ENCODE measurements at regions not wholly inside any gene's neighbourhood (a gene's known extent, or its start where the extent isn't known, plus 50 kb on each side); places are given as distances from the start of the nearest gene placed in this dataset.
"Not testable (repeated sequence)": the region's sequence is repeated elsewhere in the genome, so short reads cannot be mapped to it uniquely, and the experiment has no call there.

DNA sequence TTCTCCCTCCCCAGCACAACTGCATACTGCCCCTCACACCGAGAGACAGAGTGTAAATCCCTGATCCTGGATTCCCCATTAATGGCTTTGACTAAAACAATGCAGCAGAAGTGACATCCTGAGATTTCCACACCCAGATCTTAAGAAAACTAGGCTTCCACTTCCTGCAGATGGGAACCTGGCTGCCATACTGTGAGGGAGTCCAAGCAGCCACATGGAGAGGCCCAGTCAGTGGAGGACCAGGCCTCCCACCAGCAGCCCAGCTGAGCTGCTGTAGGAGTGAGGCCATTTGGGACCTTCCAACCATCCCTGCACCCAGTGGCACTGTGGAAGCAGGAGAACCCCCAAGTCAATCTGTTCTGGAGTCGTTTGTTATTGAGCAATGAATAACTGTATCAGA is 120.6 kb downstream of the CRYAA start:
- TF ChIP-seq, protein P1, sequence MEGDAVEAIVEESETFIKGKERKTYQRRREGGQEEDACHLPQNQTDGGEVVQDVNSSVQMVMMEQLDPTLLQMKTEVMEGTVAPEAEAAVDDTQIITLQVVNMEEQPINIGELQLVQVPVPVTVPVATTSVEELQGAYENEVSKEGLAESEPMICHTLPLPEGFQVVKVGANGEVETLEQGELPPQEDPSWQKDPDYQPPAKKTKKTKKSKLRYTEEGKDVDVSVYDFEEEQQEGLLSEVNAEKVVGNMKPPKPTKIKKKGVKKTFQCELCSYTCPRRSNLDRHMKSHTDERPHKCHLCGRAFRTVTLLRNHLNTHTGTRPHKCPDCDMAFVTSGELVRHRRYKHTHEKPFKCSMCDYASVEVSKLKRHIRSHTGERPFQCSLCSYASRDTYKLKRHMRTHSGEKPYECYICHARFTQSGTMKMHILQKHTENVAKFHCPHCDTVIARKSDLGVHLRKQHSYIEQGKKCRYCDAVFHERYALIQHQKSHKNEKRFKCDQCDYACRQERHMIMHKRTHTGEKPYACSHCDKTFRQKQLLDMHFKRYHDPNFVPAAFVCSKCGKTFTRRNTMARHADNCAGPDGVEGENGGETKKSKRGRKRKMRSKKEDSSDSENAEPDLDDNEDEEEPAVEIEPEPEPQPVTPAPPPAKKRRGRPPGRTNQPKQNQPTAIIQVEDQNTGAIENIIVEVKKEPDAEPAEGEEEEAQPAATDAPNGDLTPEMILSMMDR (IDR thresholded peaks at IDR 0.05; ENCODE audit: low read depth, low read length), result no peak
- no peak overlapping the region for H3K4me3 ChIP-seq (replicated peaks in 1 of 2; ENCODE audit: low read depth in 2 of 2, low read length in 2 of 2)
- DNase-seq (ENCODE audit: low read depth in 2 of 2), result no peak

DNA sequence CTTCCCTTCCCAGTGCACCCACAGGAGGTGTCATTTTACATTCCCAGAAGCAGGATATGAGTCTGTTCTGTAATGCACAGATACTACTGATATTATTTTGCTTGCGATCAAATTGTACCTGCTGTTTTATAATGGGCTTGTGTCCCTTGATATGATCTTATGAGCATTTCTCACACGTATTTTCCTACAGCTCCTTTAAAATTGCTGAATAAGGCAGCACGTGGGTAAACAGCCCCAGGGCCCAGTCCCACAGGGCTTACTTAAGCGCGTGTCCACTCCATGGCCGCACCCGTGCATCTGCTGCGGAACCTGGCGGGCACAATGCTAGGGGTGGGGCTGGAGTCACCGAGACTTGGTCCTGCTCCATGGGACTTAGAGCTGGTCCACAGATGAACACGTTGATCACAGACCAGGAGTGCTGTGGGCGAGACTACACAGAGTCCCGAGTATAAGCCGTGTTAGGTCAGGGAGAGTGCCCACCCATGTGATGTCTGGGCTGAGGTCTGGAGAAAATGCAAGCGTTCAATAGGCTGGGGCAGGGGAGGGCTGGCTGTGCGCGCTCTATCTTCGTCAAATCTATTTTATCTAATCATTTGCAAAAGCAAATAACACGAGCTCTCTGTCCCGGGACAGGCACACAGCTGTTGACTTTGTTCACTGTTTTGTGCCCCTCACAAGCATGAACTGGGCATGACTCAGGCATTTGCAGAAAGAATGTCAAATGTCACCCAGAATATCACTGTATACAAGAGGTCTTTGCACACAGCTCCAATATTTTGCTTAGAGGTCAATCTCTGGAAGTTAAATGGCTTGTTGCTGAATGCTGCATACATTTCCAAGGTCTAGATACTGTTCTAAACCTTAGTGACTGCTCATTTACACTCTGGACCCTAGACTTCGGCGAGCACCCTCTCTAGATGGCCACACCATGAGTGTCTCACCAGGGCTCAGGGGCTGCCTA is 119.3 kb downstream of the CRYAA start:
- DNase-seq (ENCODE audit: low read depth in 2 of 2), result no peak
- TF ChIP-seq, protein P1 (IDR thresholded peaks at IDR 0.05; ENCODE audit: low read depth, low read length), result no peak
- no peak overlapping the region for H3K4me3 ChIP-seq (replicated peaks in 1 of 2; ENCODE audit: low read depth in 2 of 2, low read length in 2 of 2)

DNA sequence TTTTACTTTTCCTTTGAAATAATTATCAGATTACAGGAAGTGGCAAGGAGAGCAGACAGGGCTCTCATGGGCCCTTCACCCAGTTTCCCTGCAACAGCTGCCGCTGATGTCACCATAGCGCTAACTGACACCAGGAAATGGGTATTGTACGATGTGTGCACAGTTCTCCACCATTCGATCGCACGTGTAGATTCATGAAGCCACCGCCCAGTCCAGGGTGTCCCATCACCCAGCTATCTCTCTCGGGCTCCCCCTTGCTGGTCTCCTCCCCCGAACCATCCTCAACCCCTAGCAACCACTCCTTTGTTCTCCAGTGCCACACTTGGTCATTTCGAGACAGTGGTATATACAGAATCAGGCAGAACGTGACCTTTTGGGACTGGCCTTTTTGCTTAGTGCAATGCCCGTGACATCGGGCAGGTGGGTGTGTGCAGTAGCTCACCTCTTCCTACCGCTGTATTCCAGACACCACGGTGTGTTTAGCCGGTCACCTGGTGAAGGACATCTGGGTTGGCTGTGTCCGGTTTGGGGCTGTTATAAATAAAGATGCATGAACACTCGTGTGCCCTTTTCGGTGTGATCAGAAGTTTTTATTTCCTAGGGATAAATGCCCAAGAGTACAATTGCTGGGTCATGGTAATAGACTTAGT is 118.4 kb downstream of the CRYAA start:
- DNase-seq (ENCODE audit: low read depth in 2 of 2), result no peak
- no peak overlapping the region for H3K4me3 ChIP-seq (replicated peaks in 1 of 2; ENCODE audit: low read depth in 2 of 2, low read length in 2 of 2)
- TF ChIP-seq, protein P1 (IDR thresholded peaks at IDR 0.05; ENCODE audit: low read depth, low read length), result no peak

DNA sequence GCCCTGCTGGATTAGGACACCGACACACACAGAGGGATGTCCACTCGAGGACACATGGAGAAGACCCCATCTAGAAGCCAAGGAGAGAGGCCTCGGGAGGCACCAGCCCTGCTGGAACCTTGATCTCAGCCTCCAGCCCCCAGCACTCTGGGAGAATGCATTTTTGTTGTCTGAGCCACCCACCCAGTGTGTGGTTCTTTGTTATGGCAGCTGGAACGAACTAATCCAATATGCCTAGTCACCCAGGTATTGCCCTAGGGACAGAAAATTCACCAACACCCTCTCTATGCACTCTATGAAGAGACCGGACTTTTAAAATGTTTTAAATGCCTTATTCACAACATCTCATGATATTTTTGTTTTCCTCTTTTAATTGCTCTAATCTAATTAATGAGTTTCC is 117.4 kb downstream of the CRYAA start:
- TF ChIP-seq, protein P1 (IDR thresholded peaks at IDR 0.05; ENCODE audit: low read depth, low read length), result no peak
- DNase-seq (ENCODE audit: low read depth in 2 of 2), result no peak
- H3K4me3 ChIP-seq (replicated peaks in 1 of 2; ENCODE audit: low read depth in 2 of 2, low read length in 2 of 2), result no peak overlapping the region

DNA sequence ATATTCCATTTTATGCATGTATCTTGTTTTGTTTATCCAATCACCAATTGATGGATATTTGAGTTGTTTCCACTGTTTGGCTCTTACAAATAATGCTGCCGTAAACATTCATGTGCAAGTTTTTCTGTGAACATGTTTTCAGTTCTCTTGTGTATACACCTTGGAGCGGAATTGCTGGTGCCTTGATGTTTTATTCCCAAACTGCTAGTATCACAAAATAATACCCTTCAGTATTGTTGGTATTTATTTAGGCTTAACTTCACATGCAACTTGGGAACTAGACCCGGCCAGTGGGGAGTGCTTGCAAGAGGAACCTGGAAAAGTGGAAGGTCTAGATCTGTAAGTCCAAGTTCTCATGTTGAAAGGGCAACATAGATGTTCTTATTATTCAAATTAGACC is 115.9 kb downstream of the CRYAA start:
- no peak for DNase-seq (ENCODE audit: low read depth in 2 of 2)
- TF ChIP-seq, protein P1 (IDR thresholded peaks at IDR 0.05; ENCODE audit: low read depth, low read length), result no peak
- H3K4me3 ChIP-seq (replicated peaks in 1 of 2; ENCODE audit: low read depth in 2 of 2, low read length in 2 of 2), result no peak overlapping the region

DNA sequence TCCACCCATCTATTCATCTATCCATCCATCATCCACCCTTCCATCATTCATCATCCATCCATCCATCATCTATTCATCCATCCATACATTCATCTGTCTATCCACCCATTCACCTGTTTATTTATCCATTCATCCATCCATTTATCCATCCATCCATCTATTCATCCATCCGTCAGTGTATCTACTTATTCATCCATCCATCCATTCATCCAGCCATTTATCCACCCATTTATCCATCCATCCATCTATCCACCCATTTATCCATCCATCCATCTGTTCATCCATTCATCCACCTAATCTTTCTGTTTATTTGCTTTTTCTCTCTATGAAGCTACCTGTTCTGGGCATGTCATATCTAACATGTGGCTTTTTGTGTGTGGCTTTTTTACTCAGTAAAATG is 115.4 kb downstream of the CRYAA start:
- H3K4me3 ChIP-seq (replicated peaks in 1 of 2; ENCODE audit: low read depth in 2 of 2, low read length in 2 of 2), result no peak overlapping the region
- TF ChIP-seq, protein P1 (IDR thresholded peaks at IDR 0.05; ENCODE audit: low read depth, low read length), result no peak
- no peak for DNase-seq (ENCODE audit: low read depth in 2 of 2)

DNA sequence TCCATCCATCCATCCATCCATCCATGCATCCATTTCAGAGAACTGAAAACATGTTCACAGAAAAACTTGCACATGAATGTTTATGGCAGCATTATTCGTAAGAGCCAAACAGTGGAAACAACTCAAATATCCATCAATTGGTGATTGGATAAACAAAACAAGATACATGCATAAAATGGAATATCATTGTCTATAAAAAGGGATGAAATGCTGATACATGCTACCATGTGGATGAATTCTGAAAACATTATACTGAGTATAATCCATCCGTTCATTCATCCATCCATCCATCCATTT is 115.1 kb downstream of the CRYAA start:
- not testable (repeated sequence) for DNase-seq (ENCODE audit: low read depth in 2 of 2); H3K4me3 ChIP-seq (replicated peaks in 1 of 2; ENCODE audit: low read depth in 2 of 2, low read length in 2 of 2)
